ENCODE measurements at regions not wholly inside any gene's neighbourhood (a gene's known extent, or its start where the extent isn't known, plus 50 kb on each side); places are given as distances from the start of the nearest gene placed in this dataset.

DNA sequence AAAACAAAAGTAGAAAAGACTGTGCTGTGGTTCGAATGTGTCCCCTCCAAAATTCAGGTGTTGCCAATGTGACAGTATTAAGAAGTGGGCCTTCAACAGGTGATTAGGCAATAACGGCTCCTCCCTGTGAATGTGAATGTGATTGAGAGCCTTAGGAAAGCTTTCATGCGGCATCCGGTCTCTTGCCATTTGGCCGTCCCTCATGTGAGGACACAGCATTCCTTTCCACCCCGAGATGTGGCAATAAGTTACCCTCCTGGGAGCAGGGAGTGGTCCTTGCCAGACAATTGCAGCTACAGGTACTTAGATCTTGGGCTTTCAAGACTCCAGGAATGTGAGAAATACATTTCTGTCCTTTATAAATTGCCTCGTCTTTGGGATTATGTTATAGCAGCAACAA lies 129.3 kb downstream of the CPEB2 start:
- Histone ChIP-seq H3K79me2 (replicated peaks; ENCODE audit: insufficient read depth) (no peaks in the 10 kb centered on the region), H3K27ac (ENCODE audit: low read depth) (no peak overlapping the region), H3K4me3 (no peak overlapping the region), H3K9me2 (ENCODE audit: insufficient read depth) (0 out of 2 replicates have a peak, but pooled peaks cover 12% of the 10 kb centered on the region), H2AFZ (no peak overlapping the region), H3K4me1 (ENCODE audit: insufficient read depth) (no peaks in the 10 kb centered on the region), H4K20me1 (replicated peaks; ENCODE audit: insufficient read depth) (no peaks in the 10 kb centered on the region), H3K27me3 (ENCODE audit: insufficient read depth) (no peaks in the 10 kb centered on the region), H3K36me3 (ENCODE audit: insufficient read depth) (0 out of 2 replicates have a peak, but pooled peaks cover under 1% of the 10 kb centered on the region), H3F3A (replicated peaks; ENCODE audit: low read depth) (no peaks in the 10 kb centered on the region), H3K4me2 (no peak overlapping the region)
- H3K4me1 Mint-ChIP-seq = no peaks in the 10 kb centered on the region
- peaks cover 20% of the 10 kb centered on the region for H3K36me3 Mint-ChIP-seq (ENCODE audit: low read depth)
- H3K4me3 Mint-ChIP-seq = no peak overlapping the region
- H3K9me3 Mint-ChIP-seq = peaks cover 26% of the 10 kb centered on the region
- peak; percentile 42 for DNase-seq (ENCODE audit: low spot score)
- no peak overlapping the region for H3K27ac Mint-ChIP-seq
- ATAC-seq = no peak
- peaks cover 3% of the 10 kb centered on the region for H3K27me3 Mint-ChIP-seq (ENCODE audit: insufficient read depth, low read depth, poor library complexity)
- TF ChIP-seq STAT1 (IDR thresholded peaks at IDR 0.05; ENCODE audit: unreplicated experiment) = no peak
- TF ChIP-seq, protein P1, sequence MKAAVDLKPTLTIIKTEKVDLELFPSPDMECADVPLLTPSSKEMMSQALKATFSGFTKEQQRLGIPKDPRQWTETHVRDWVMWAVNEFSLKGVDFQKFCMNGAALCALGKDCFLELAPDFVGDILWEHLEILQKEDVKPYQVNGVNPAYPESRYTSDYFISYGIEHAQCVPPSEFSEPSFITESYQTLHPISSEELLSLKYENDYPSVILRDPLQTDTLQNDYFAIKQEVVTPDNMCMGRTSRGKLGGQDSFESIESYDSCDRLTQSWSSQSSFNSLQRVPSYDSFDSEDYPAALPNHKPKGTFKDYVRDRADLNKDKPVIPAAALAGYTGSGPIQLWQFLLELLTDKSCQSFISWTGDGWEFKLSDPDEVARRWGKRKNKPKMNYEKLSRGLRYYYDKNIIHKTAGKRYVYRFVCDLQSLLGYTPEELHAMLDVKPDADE (IDR thresholded peaks at IDR 0.05) = no peak
- TF ChIP-seq, protein P2, sequence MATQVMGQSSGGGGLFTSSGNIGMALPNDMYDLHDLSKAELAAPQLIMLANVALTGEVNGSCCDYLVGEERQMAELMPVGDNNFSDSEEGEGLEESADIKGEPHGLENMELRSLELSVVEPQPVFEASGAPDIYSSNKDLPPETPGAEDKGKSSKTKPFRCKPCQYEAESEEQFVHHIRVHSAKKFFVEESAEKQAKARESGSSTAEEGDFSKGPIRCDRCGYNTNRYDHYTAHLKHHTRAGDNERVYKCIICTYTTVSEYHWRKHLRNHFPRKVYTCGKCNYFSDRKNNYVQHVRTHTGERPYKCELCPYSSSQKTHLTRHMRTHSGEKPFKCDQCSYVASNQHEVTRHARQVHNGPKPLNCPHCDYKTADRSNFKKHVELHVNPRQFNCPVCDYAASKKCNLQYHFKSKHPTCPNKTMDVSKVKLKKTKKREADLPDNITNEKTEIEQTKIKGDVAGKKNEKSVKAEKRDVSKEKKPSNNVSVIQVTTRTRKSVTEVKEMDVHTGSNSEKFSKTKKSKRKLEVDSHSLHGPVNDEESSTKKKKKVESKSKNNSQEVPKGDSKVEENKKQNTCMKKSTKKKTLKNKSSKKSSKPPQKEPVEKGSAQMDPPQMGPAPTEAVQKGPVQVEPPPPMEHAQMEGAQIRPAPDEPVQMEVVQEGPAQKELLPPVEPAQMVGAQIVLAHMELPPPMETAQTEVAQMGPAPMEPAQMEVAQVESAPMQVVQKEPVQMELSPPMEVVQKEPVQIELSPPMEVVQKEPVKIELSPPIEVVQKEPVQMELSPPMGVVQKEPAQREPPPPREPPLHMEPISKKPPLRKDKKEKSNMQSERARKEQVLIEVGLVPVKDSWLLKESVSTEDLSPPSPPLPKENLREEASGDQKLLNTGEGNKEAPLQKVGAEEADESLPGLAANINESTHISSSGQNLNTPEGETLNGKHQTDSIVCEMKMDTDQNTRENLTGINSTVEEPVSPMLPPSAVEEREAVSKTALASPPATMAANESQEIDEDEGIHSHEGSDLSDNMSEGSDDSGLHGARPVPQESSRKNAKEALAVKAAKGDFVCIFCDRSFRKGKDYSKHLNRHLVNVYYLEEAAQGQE (IDR thresholded peaks at IDR 0.05; ENCODE audit: unreplicated experiment) = no peak
- no peak for TF ChIP-seq NANOG (IDR thresholded peaks at IDR 0.05; ENCODE audit: borderline replicate concordance)
- TF ChIP-seq ZNF331 (CRISPR knock-in tag; IDR thresholded peaks at IDR 0.05; ENCODE audit: low read depth) = no peak
- no peak for TF ChIP-seq EZH2 (IDR thresholded peaks at IDR 0.05; ENCODE audit: low read depth, unreplicated experiment)
- TF ChIP-seq, protein P3, sequence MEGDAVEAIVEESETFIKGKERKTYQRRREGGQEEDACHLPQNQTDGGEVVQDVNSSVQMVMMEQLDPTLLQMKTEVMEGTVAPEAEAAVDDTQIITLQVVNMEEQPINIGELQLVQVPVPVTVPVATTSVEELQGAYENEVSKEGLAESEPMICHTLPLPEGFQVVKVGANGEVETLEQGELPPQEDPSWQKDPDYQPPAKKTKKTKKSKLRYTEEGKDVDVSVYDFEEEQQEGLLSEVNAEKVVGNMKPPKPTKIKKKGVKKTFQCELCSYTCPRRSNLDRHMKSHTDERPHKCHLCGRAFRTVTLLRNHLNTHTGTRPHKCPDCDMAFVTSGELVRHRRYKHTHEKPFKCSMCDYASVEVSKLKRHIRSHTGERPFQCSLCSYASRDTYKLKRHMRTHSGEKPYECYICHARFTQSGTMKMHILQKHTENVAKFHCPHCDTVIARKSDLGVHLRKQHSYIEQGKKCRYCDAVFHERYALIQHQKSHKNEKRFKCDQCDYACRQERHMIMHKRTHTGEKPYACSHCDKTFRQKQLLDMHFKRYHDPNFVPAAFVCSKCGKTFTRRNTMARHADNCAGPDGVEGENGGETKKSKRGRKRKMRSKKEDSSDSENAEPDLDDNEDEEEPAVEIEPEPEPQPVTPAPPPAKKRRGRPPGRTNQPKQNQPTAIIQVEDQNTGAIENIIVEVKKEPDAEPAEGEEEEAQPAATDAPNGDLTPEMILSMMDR (conservative IDR thresholded peaks at IDR 0.05; ENCODE audit: low read depth in 2 of 2) = no peak
- TF ChIP-seq CREB1 (CRISPR knock-in tag; IDR thresholded peaks at IDR 0.05; ENCODE audit: low read depth) = no peak
- no peak for TF ChIP-seq JUNB (IDR thresholded peaks at IDR 0.05; ENCODE audit: unreplicated experiment)
- TF ChIP-seq EZH2phosphoT487 (IDR thresholded peaks at IDR 0.05; ENCODE audit: unreplicated experiment) = no peak
- TF ChIP-seq, protein P4, sequence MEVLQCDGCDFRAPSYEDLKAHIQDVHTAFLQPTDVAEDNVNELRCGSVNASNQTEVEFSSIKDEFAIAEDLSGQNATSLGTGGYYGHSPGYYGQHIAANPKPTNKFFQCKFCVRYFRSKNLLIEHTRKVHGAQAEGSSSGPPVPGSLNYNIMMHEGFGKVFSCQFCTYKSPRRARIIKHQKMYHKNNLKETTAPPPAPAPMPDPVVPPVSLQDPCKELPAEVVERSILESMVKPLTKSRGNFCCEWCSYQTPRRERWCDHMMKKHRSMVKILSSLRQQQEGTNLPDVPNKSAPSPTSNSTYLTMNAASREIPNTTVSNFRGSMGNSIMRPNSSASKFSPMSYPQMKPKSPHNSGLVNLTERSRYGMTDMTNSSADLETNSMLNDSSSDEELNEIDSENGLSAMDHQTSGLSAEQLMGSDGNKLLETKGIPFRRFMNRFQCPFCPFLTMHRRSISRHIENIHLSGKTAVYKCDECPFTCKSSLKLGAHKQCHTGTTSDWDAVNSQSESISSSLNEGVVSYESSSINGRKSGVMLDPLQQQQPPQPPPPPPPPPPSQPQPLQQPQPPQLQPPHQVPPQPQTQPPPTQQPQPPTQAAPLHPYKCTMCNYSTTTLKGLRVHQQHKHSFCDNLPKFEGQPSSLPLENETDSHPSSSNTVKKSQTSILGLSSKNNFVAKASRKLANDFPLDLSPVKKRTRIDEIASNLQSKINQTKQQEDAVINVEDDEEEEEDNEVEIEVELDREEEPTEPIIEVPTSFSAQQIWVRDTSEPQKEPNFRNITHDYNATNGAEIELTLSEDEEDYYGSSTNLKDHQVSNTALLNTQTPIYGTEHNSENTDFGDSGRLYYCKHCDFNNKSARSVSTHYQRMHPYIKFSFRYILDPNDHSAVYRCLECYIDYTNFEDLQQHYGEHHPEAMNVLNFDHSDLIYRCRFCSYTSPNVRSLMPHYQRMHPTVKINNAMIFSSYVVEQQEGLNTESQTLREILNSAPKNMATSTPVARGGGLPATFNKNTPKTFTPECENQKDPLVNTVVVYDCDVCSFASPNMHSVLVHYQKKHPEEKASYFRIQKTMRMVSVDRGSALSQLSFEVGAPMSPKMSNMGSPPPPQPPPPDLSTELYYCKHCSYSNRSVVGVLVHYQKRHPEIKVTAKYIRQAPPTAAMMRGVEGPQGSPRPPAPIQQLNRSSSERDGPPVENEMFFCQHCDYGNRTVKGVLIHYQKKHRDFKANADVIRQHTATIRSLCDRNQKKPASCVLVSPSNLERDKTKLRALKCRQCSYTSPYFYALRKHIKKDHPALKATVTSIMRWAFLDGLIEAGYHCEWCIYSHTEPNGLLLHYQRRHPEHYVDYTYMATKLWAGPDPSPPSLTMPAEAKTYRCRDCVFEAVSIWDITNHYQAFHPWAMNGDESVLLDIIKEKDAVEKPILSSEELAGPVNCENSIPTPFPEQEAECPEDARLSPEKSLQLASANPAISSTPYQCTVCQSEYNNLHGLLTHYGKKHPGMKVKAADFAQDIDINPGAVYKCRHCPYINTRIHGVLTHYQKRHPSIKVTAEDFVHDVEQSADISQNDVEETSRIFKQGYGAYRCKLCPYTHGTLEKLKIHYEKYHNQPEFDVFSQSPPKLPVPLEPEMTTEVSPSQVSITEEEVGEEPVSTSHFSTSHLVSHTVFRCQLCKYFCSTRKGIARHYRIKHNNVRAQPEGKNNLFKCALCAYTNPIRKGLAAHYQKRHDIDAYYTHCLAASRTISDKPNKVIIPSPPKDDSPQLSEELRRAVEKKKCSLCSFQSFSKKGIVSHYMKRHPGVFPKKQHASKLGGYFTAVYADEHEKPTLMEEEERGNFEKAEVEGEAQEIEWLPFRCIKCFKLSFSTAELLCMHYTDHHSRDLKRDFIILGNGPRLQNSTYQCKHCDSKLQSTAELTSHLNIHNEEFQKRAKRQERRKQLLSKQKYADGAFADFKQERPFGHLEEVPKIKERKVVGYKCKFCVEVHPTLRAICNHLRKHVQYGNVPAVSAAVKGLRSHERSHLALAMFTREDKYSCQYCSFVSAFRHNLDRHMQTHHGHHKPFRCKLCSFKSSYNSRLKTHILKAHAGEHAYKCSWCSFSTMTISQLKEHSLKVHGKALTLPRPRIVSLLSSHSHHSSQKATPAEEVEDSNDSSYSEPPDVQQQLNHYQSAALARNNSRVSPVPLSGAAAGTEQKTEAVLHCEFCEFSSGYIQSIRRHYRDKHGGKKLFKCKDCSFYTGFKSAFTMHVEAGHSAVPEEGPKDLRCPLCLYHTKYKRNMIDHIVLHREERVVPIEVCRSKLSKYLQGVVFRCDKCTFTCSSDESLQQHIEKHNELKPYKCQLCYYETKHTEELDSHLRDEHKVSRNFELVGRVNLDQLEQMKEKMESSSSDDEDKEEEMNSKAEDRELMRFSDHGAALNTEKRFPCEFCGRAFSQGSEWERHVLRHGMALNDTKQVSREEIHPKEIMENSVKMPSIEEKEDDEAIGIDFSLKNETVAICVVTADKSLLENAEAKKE (CRISPR knock-in tag; IDR thresholded peaks at IDR 0.05) = no peak
- no peak for TF ChIP-seq POLR2AphosphoS5 (IDR thresholded peaks at IDR 0.05; ENCODE audit: low read depth)
- TF ChIP-seq ZNF114 (CRISPR knock-in tag; IDR thresholded peaks at IDR 0.05) = no peak
